ENCODE measurements at regions not wholly inside any gene's neighbourhood (a gene's known extent, or its start where the extent isn't known, plus 50 kb on each side); places are given as distances from the start of the nearest gene placed in this dataset.

DNA sequence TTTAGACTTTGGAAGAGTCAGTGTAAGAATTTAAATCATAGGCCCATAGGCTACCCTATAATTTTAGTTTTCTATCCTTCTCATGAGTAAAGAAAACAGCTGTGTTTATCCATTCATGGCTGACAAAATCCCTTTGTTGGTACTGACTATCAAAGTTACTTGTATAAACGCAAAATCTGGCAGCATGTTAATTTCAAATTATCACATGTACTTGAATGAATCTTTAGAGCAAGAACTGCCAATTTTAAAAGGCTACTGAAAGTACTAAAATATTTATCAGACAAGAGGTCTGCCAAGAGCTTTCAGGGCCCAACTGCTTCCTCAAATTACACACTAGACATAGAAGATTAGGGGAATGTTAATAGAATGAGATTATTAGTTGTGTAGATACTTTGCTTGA, 66.6 kb downstream of the MYL12B start:
- DNase-seq (ENCODE audit: extremely low spot score in 2 of 2) = no peak
- Histone ChIP-seq H3K9me3 (no peaks in the 10 kb centered on the region), H3K4me1 (no peaks in the 10 kb centered on the region), H3K27ac (no peak overlapping the region), H3K27me3 (no peaks in the 10 kb centered on the region), H3K4me3 (no peak overlapping the region), H3K36me3 (no peaks in the 10 kb centered on the region)
- TF ChIP-seq, protein P1, sequence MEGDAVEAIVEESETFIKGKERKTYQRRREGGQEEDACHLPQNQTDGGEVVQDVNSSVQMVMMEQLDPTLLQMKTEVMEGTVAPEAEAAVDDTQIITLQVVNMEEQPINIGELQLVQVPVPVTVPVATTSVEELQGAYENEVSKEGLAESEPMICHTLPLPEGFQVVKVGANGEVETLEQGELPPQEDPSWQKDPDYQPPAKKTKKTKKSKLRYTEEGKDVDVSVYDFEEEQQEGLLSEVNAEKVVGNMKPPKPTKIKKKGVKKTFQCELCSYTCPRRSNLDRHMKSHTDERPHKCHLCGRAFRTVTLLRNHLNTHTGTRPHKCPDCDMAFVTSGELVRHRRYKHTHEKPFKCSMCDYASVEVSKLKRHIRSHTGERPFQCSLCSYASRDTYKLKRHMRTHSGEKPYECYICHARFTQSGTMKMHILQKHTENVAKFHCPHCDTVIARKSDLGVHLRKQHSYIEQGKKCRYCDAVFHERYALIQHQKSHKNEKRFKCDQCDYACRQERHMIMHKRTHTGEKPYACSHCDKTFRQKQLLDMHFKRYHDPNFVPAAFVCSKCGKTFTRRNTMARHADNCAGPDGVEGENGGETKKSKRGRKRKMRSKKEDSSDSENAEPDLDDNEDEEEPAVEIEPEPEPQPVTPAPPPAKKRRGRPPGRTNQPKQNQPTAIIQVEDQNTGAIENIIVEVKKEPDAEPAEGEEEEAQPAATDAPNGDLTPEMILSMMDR (IDR thresholded peaks at IDR 0.05) = no peak
- TF ChIP-seq POLR2AphosphoS5 (IDR thresholded peaks at IDR 0.05; ENCODE audit: insufficient read depth in 1 of 2, low read depth in 1 of 2) (no peak), POLR2A (IDR thresholded peaks at IDR 0.05) (no peak)
- intact Hi-C loops (cut with DNase I) = no loop called here

DNA sequence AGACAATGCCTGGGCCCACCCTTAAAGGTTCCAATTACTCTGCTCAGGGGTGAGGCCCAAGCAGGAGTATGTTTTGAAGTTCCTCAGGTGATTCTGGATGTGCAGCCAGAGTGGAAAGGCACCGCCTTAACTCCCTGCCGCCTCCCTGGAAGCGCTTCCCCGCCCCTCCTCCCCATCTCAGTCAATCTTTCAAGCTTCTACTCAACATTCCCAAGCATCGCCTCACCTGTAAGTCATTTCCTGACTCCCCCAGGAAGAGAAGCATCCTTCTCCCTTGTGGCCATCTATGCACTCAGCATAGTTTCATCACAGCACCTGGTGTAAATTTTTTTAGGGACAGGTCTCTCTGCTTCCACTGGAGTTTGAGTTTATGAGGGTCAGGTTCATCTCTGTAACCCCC, 67.5 kb downstream of the MYL12B start:
- Histone ChIP-seq H3K27me3 (no peaks in the 10 kb centered on the region), H3K27ac (no peak overlapping the region), H3K9me3 (no peaks in the 10 kb centered on the region), H3K4me1 (no peaks in the 10 kb centered on the region), H3K4me3 (no peak overlapping the region), H3K36me3 (no peaks in the 10 kb centered on the region)
- TF ChIP-seq, protein P1 (IDR thresholded peaks at IDR 0.05) = no peak
- TF ChIP-seq POLR2AphosphoS5 (IDR thresholded peaks at IDR 0.05; ENCODE audit: insufficient read depth in 1 of 2, low read depth in 1 of 2) = no peak
- DNase-seq (ENCODE audit: extremely low spot score in 2 of 2) = no peak
- intact Hi-C loops (cut with DNase I) = no loop called here

- intact Hi-C loops (cut with DNase I) = no loop called here
- H3K27ac ChIP-seq = no peak overlapping the region
- H3K9me3 ChIP-seq = no peaks in the 10 kb centered on the region
- no peaks in the 10 kb centered on the region for H3K27me3 ChIP-seq
- no peak for DNase-seq (ENCODE audit: extremely low spot score in 2 of 2)
- H3K4me1 ChIP-seq = no peaks in the 10 kb centered on the region
- H3K36me3 ChIP-seq = no peaks in the 10 kb centered on the region
- TF ChIP-seq POLR2A (IDR thresholded peaks at IDR 0.05) (no peak), POLR2AphosphoS5 (IDR thresholded peaks at IDR 0.05; ENCODE audit: insufficient read depth in 1 of 2, low read depth in 1 of 2) (no peak)
- TF ChIP-seq, protein P1 (IDR thresholded peaks at IDR 0.05) = no peak
- no peak overlapping the region for H3K4me3 ChIP-seq
These were observed 67.9 kb downstream of the MYL12B start for GRCh38 chr18:3329872-3330271.

DNA sequence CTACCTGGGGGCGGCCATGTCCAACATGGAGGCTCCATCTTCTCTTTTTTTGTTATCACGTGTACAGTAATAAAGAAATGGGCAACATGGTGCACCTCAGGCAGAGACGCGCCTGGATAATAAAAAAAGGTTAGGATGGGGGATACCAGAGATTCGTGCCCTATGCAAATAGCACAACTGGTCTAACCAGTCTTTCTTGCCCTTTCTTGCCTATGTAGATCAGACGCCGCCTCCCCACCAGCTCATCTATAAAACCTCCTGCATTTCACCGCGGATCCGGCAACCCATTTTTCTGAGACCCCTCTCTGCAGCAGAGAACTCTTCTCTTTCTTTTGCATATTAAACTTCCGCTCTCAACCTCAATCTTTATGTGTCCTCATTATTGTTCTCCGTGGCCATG, 68.7 kb downstream of the MYL12B start:
- Histone ChIP-seq H3K9me3 (no peaks in the 10 kb centered on the region), H3K27ac (no peak overlapping the region), H3K36me3 (no peaks in the 10 kb centered on the region), H3K4me3 (no peak overlapping the region), H3K4me1 (no peaks in the 10 kb centered on the region), H3K27me3 (no peaks in the 10 kb centered on the region)
- TF ChIP-seq POLR2A (IDR thresholded peaks at IDR 0.05) (no peak), POLR2AphosphoS5 (IDR thresholded peaks at IDR 0.05; ENCODE audit: insufficient read depth in 1 of 2, low read depth in 1 of 2) (no peak)
- TF ChIP-seq, protein P1 (IDR thresholded peaks at IDR 0.05) = no peak
- intact Hi-C loops (cut with DNase I) = no loop called here
- no peak for DNase-seq (ENCODE audit: extremely low spot score in 2 of 2)

GRCh38 chr18:3332376-3332775, 70.4 kb downstream of the MYL12B start:
- Histone ChIP-seq H3K27me3 (no peaks in the 10 kb centered on the region), H3K4me3 (no peak overlapping the region), H3K36me3 (no peaks in the 10 kb centered on the region), H3K27ac (no peak overlapping the region), H3K9me3 (no peaks in the 10 kb centered on the region), H3K4me1 (no peaks in the 10 kb centered on the region)
- intact Hi-C loops (cut with DNase I) = no loop called here
- TF ChIP-seq, protein P1 (IDR thresholded peaks at IDR 0.05) = no peak
- no peak for TF ChIP-seq POLR2A (IDR thresholded peaks at IDR 0.05)
- TF ChIP-seq POLR2AphosphoS5 (IDR thresholded peaks at IDR 0.05; ENCODE audit: insufficient read depth in 1 of 2, low read depth in 1 of 2) = no peak
- no peak for DNase-seq (ENCODE audit: extremely low spot score in 2 of 2)

All from vagina (tissue), 2 donors.